SK-N-SH treated with all-trans-retinoic acid at 6 μM for 48 hours (cell line): ENCODE measurements at regions not wholly inside any gene's neighbourhood (a gene's known extent, or its start where the extent isn't known, plus 50 kb on each side); places are given as distances from the start of the nearest gene placed in this dataset.

Experiments used
- CSDC2 ChIP-seq: fragments of 250-450 bp; sonication (Bioruptor Pico); IDR thresholded peaks from 2 replicates; pipeline ENCODE4 v1.5.0; 2020; ENCODE audit warnings: mild to moderate bottlenecking, moderate library complexity
- SNAI2 ChIP-seq: fragments of 250-450 bp; sonication (Bioruptor Pico); IDR thresholded peaks from 2 replicates; pipeline ENCODE4 v1.5.0; 2020; ENCODE audit warnings: mild to moderate bottlenecking, moderate library complexity
- TF ChIP-seq, protein P1 (sequence below): fragments of 250-450 bp; sonication (Bioruptor Pico); IDR thresholded peaks from 2 replicates; pipeline ENCODE4 v1.5.1; 2020; ENCODE audit warnings: low read depth, mild to moderate bottlenecking, moderate library complexity

- TF ChIP-seq CSDC2 (CRISPR knock-in tag) (no peak), SNAI2 (CRISPR knock-in tag) (no peak)
- TF ChIP-seq, protein P1, sequence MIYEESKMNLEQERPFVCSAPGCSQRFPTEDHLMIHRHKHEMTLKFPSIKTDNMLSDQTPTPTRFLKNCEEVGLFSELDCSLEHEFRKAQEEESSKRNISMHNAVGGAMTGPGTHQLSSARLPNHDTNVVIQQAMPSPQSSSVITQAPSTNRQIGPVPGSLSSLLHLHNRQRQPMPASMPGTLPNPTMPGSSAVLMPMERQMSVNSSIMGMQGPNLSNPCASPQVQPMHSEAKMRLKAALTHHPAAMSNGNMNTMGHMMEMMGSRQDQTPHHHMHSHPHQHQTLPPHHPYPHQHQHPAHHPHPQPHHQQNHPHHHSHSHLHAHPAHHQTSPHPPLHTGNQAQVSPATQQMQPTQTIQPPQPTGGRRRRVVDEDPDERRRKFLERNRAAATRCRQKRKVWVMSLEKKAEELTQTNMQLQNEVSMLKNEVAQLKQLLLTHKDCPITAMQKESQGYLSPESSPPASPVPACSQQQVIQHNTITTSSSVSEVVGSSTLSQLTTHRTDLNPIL = no peak
These were observed 1179.7 kb downstream of the VRK1 start for GRCh38 chr14:97976861-97977260.
